ENCODE measurements at regions not wholly inside any gene's neighbourhood (a gene's known extent, or its start where the extent isn't known, plus 50 kb on each side); places are given as distances from the start of the nearest gene placed in this dataset.

- TF ChIP-seq CTCF (IDR thresholded peaks at IDR 0.05; ENCODE audit: insufficient read depth, low read length, poor library complexity, severe bottlenecking) = no peak
- TF ChIP-seq EZH2phosphoT487 (conservative IDR thresholded peaks at IDR 0.05; ENCODE audit: low read length) = no peak
Observed at GRCh38 chr11:29263971-29264682, 752.7 kb downstream of the KCNA4 start.

All from SU-DHL-6 (cell line).